ENCODE measurements at regions not wholly inside any gene's neighbourhood (a gene's known extent, or its start where the extent isn't known, plus 50 kb on each side); places are given as distances from the start of the nearest gene placed in this dataset.

DNA sequence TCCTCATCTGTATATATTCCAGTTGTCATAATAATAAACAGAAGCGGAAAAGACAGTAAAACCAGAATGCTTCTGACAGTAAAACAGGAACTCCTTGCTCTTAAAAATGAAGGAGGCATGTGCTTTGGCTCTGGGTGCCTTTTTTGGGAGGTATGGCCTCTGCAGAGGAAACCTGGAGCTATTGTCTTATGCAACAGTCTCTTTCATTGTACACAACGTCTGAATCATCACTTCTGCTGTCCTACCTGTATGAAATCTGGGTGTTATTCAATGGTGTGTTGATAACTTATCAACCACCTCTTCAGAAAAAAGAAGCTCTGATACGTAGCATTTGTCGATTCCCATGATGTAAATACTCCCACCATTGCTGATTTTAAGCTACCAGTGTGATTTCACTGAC lies 64.8 kb downstream of the CDCA7 start:
- Mint-ChIP-seq H3K9me3 (no peaks in the 10 kb centered on the region), H3K27me3 (ENCODE audit: insufficient read depth) (peaks cover 38% of the 10 kb centered on the region), H3K4me3 (no peak overlapping the region), H3K4me1 (ENCODE audit: low read depth) (0 out of 2 replicates have a peak, but pooled peaks cover 4% of the 10 kb centered on the region), H3K36me3 (ENCODE audit: low read depth) (no peaks in the 10 kb centered on the region), H3K27ac (no peak overlapping the region)
- DNase-seq: no peak
- TF ChIP-seq CTCF (IDR thresholded peaks at IDR 0.05): no peak

DNA sequence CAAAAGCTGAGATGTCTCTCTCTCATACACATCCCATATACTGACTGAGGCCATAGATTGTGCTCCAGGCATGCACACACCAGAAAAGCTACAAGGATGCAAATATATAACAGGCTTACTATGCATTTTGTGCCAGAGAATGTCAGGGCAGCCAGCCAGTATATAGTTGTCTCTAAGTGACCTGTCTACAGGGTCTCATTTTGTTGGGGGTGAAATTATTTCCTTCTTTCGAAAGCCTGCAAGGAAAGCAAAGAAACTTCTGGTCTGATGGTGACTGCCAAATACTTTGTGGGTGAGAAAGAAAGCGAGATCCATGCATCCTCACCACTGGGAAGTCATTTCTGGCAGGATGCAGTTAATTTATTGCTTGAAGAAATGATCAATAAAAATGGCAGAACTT lies 70.2 kb downstream of the CDCA7 start:
- no peak for TF ChIP-seq CTCF (IDR thresholded peaks at IDR 0.05)
- H3K4me3 Mint-ChIP-seq: no peak overlapping the region
- H3K36me3 Mint-ChIP-seq (ENCODE audit: low read depth): no peaks in the 10 kb centered on the region
- H3K9me3 Mint-ChIP-seq: no peaks in the 10 kb centered on the region
- no peak overlapping the region for H3K27ac Mint-ChIP-seq
- H3K4me1 Mint-ChIP-seq (ENCODE audit: low read depth): no peaks in the 10 kb centered on the region
- H3K27me3 Mint-ChIP-seq (ENCODE audit: insufficient read depth): peaks cover 48% of the 10 kb centered on the region
- DNase-seq: no peak

- no peak for TF ChIP-seq CTCF (IDR thresholded peaks at IDR 0.05)
- H3K4me3 Mint-ChIP-seq: no peak overlapping the region
- H3K27ac Mint-ChIP-seq: no peak overlapping the region
These were observed 73.4 kb downstream of the CDCA7 start for GRCh38 chr2:173427887-173428668.

DNA sequence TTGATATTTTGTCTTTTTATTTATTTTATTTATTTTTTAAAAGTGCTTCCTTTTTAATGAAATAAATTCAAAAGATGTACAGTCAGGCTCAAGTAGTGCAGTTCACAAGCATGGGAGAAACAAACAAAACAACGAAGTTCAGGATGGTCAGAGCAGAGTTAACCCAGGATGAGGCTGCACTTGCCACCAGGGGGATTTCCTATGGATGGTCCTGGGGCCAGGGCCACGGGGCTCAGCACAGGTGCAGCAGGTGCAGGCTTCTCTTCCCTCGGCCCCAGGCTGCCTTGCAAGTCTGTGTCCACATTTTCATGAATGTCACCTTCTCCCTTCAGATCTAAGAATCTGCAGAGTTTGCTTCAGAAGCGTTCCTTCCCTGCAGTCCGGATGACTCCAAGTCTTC lies 76.5 kb downstream of the CDCA7 start:
- no peak for DNase-seq
- Mint-ChIP-seq H3K9me3 (no peaks in the 10 kb centered on the region), H3K4me3 (no peak overlapping the region), H3K27ac (no peak overlapping the region), H3K36me3 (ENCODE audit: low read depth) (no peaks in the 10 kb centered on the region), H3K27me3 (ENCODE audit: insufficient read depth) (peaks cover 42% of the 10 kb centered on the region), H3K4me1 (ENCODE audit: low read depth) (peaks cover 11% of the 10 kb centered on the region)
- TF ChIP-seq CTCF (IDR thresholded peaks at IDR 0.05): no peak

More at GRCh38 chr2:173427887-173428668, 73.4 kb downstream of the CDCA7 start:
- Mint-ChIP-seq H3K9me3 (no peaks in the 10 kb centered on the region), H3K36me3 (ENCODE audit: low read depth) (no peaks in the 10 kb centered on the region), H3K4me1 (ENCODE audit: low read depth) (peaks cover 11% of the 10 kb centered on the region), H3K27me3 (ENCODE audit: insufficient read depth) (peaks cover 34% of the 10 kb centered on the region)
- no peak for DNase-seq

DNA sequence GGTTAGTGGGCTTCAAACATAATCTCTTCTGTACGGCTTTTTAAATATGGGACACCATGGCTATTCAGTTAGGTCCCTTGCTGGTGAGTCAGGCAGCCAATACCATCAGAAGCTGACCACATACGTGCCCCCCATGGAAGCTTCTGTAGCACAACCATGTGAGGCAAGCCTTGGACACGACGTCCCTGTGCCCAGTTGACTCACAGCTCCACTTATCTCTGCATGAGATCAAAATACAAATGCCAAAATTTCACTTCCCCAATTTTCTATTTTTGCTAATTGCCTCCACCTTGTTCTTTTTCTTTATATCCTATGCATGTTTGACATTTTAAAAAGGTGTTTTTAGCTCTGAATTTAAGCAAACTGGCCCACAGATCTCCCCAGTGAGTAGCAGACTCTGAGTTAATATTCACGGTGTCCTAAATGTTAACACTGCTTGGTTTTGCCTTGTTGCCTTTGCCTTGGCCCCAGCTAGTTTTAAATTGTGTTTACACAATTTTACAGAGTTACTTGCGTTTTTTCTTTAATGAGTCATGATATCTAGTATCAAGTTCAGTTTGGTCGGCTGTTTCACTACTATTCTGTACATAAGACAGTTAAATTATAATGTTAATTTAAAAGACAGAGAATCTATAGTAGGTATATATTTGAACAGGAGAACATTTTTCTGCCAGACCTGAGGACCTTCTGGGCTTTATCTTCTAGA lies 77.5 kb downstream of the CDCA7 start:
- Mint-ChIP-seq H3K9me3 (no peaks in the 10 kb centered on the region), H3K36me3 (ENCODE audit: low read depth) (no peaks in the 10 kb centered on the region), H3K4me1 (ENCODE audit: low read depth) (peaks cover 11% of the 10 kb centered on the region), H3K27me3 (ENCODE audit: insufficient read depth) (peaks cover 33% of the 10 kb centered on the region), H3K27ac (no peak overlapping the region), H3K4me3 (no peak overlapping the region)
- TF ChIP-seq CTCF (IDR thresholded peaks at IDR 0.05): no peak
- peak; percentile 32 for DNase-seq

All from HFFc6 (cell line).